Fibroblast of lung (primary cell): ENCODE measurements at regions not wholly inside any gene's neighbourhood (a gene's known extent, or its start where the extent isn't known, plus 50 kb on each side); places are given as distances from the start of the nearest gene placed in this dataset.

Experiments
- DNase-seq, 2 donors: peaks; one replicate each; pipeline versions ENCODE4 v3.0.0 to v3.0.0-alpha.2; 2010; ENCODE audit warnings: low read depth in 2 of 2
- H2AFZ ChIP-seq: 2 replicates; pipeline ENCODE4 v1.5.1; 2012; ENCODE audit warnings: low read length, control low read depth, inconsistent platforms
- H3K27ac ChIP-seq: 2 replicates; pipeline ENCODE4 v1.5.1; 2011; ENCODE audit warnings: low read length, control low read depth; ENCODE audit not compliant: insufficient read depth
- H3K27me3 ChIP-seq: 2 replicates; pipeline ENCODE4 v1.5.1; 2011; ENCODE audit warnings: mild to moderate bottlenecking, low read length; ENCODE audit not compliant: control insufficient read depth, insufficient read depth
- H3K36me3 ChIP-seq: 2 replicates; pipeline ENCODE4 v1.5.1; 2011; ENCODE audit warnings: low read length; ENCODE audit not compliant: control insufficient read depth, insufficient read depth
- H3K4me1 ChIP-seq: 2 replicates; pipeline ENCODE4 v1.5.1; 2011; ENCODE audit warnings: low read length; ENCODE audit not compliant: control insufficient read depth, insufficient read depth; ENCODE audit errors: extremely low read depth
- H3K4me2 ChIP-seq: 2 replicates; pipeline ENCODE4 v1.5.1; 2011; ENCODE audit warnings: low read length, control low read depth; ENCODE audit not compliant: insufficient read depth; ENCODE audit errors: extremely low read depth
- H3K4me3 ChIP-seq, 4 experiments: fragments of 200-600 bp in 1 of 4; sonication (generic) in 1 of 4; replicated peaks in 1 of 4; 2 replicates each; pipeline ENCODE4 v1.5.1; 2011 to 2016; ENCODE audit warnings: low read length in 4 of 4, low read depth in 3 of 4, mild to moderate bottlenecking in 3 of 4, control low read depth in 2 of 4, inconsistent platforms in 1 of 4, mixed read lengths in 1 of 4; ENCODE audit not compliant: insufficient read depth in 1 of 4; ENCODE audit errors: control extremely low read depth in 1 of 4
- H3K79me2 ChIP-seq: 2 replicates; pipeline ENCODE4 v1.5.1; 2012; ENCODE audit warnings: mild to moderate bottlenecking, low read length, inconsistent platforms; ENCODE audit not compliant: control insufficient read depth, insufficient read depth
- H3K9ac ChIP-seq: 2 replicates; pipeline ENCODE4 v1.5.1; 2011; ENCODE audit warnings: mild to moderate bottlenecking, low read length, control low read depth; ENCODE audit not compliant: insufficient read depth
- H3K9me3 ChIP-seq: 2 replicates; pipeline ENCODE4 v1.5.1; 2012; ENCODE audit warnings: low read depth, low read length; ENCODE audit not compliant: control insufficient read depth, insufficient read depth
- H4K20me1 ChIP-seq: 2 replicates; pipeline ENCODE4 v1.5.1; 2011; ENCODE audit warnings: low read length; ENCODE audit not compliant: control insufficient read depth, insufficient read depth; ENCODE audit errors: extremely low read depth
- CTCF ChIP-seq, 2 donors: IDR thresholded peaks in 1 of 2; conservative IDR thresholded peaks in 1 of 2; 1 replicate in 1 of 2; 2 replicates in 1 of 2; pipeline ENCODE4 v1.5.1; 2011 to 2012; ENCODE audit warnings: low read length in 2 of 2, control low read depth in 1 of 2, inconsistent platforms in 1 of 2, low read depth in 1 of 2, mild to moderate bottlenecking in 1 of 2
- EZH2 ChIP-seq: IDR thresholded peaks from 2 replicates; pipeline ENCODE4 v1.5.1; 2012; ENCODE audit warnings: low read length, control low read depth, mild to moderate bottlenecking; ENCODE audit errors: missing control alignments

GRCh38 chr1:222097588-222097987 lies 355.7 kb upstream of the DUSP10 start:
- no peak for DNase-seq
- H4K20me1 ChIP-seq, result no peaks in the 10 kb centered on the region
- H3K9ac ChIP-seq, result no peak overlapping the region
- no peaks in the 10 kb centered on the region for H3K27me3 ChIP-seq
- H2AFZ ChIP-seq, result no peak overlapping the region
- no peaks in the 10 kb centered on the region for H3K4me1 ChIP-seq
- no peak overlapping the region for H3K27ac ChIP-seq
- no peaks in the 10 kb centered on the region for H3K79me2 ChIP-seq
- H3K4me3 ChIP-seq, result no peak overlapping the region
- H3K9me3 ChIP-seq, result no peaks in the 10 kb centered on the region
- no peak for TF ChIP-seq EZH2
- TF ChIP-seq CTCF (conservative IDR thresholded peaks at IDR 0.05 in 1 of 2, IDR thresholded peaks at IDR 0.05 in 1 of 2; ENCODE audit: low read depth in 1 of 2, low read length in 2 of 2), result no peak
- H3K4me2 ChIP-seq, result no peak overlapping the region
- H3K36me3 ChIP-seq, result no peaks in the 10 kb centered on the region

GRCh38 chr1:222096883-222097282 lies 355.0 kb upstream of the DUSP10 start:
- TF ChIP-seq CTCF (conservative IDR thresholded peaks at IDR 0.05 in 1 of 2, IDR thresholded peaks at IDR 0.05 in 1 of 2; ENCODE audit: low read depth in 1 of 2, low read length in 2 of 2) (no peak), EZH2 (no peak)
- Histone ChIP-seq H4K20me1 (no peaks in the 10 kb centered on the region), H3K9ac (no peak overlapping the region), H2AFZ (no peak overlapping the region), H3K4me1 (no peaks in the 10 kb centered on the region), H3K9me3 (no peaks in the 10 kb centered on the region), H3K27me3 (no peaks in the 10 kb centered on the region), H3K4me3 (no peak overlapping the region), H3K79me2 (no peaks in the 10 kb centered on the region), H3K36me3 (no peaks in the 10 kb centered on the region), H3K27ac (no peak overlapping the region), H3K4me2 (no peak overlapping the region)
- DNase-seq, result peak in 1 of 2 donors; percentile 43

- Histone ChIP-seq H3K9ac (no peak overlapping the region), H3K4me1 (no peaks in the 10 kb centered on the region), H3K79me2 (no peaks in the 10 kb centered on the region), H3K27ac (no peak overlapping the region), H3K4me2 (no peak overlapping the region), H3K4me3 (no peak overlapping the region), H4K20me1 (no peaks in the 10 kb centered on the region), H2AFZ (no peak overlapping the region), H3K27me3 (no peaks in the 10 kb centered on the region), H3K36me3 (no peaks in the 10 kb centered on the region), H3K9me3 (no peaks in the 10 kb centered on the region)
- TF ChIP-seq EZH2 (no peak), CTCF (conservative IDR thresholded peaks at IDR 0.05 in 1 of 2, IDR thresholded peaks at IDR 0.05 in 1 of 2; ENCODE audit: low read depth in 1 of 2, low read length in 2 of 2) (no peak)
- DNase-seq, result no peak
These were observed 354.5 kb upstream of the DUSP10 start for GRCh38 chr1:222096476-222096772.
